ENCODE measurements at regions not wholly inside any gene's neighbourhood (a gene's known extent, or its start where the extent isn't known, plus 50 kb on each side); places are given as distances from the start of the nearest gene placed in this dataset.

- Histone ChIP-seq H3K4me3 (no peak overlapping the region), H3K4me1 (no peaks in the 10 kb centered on the region), H3K36me3 (no peaks in the 10 kb centered on the region), H3K9me3 (no peaks in the 10 kb centered on the region), H3K27me3 (no peaks in the 10 kb centered on the region), H3K27ac (no peak overlapping the region)
- intact Hi-C loops (cut with DNase I), result no loop called here
- ATAC-seq, result no peak
- no peak for DNase-seq
- no peak for TF ChIP-seq CTCF (IDR thresholded peaks at IDR 0.05)
Observed at GRCh38 chr18:35797948-35798347, 174.5 kb upstream of the RMP24 start.

- peaks cover 0 to 3% of the 10 kb centered on the region in 2 donors for H3K4me1 ChIP-seq
- no peak for ATAC-seq
- no peaks in the 10 kb centered on the region for H3K36me3 ChIP-seq
- H3K27me3 ChIP-seq, result no peaks in the 10 kb centered on the region
- no peak for TF ChIP-seq CTCF (IDR thresholded peaks at IDR 0.05)
- H3K27ac ChIP-seq, result no peak overlapping the region
- intact Hi-C loops (cut with DNase I), result no loop called here
- H3K9me3 ChIP-seq, result no peaks in the 10 kb centered on the region
- DNase-seq, result peak in 2 of 4 donors; percentile 22 to 48
- H3K4me3 ChIP-seq, result no peak overlapping the region
Observed at GRCh38 chr18:35803551-35803950, 168.9 kb upstream of the RMP24 start.

GRCh38 chr18:35804377-35804776 is 168.1 kb upstream of the RMP24 start:
- Histone ChIP-seq H3K4me1 (peaks cover 0 to 9% of the 10 kb centered on the region in 2 donors), H3K9me3 (no peaks in the 10 kb centered on the region), H3K4me3 (no peak overlapping the region), H3K36me3 (no peaks in the 10 kb centered on the region), H3K27ac (no peak overlapping the region), H3K27me3 (no peaks in the 10 kb centered on the region)
- no peak for TF ChIP-seq CTCF (IDR thresholded peaks at IDR 0.05)
- intact Hi-C loops (cut with DNase I), result no loop called here
- no peak for DNase-seq
- ATAC-seq, result no peak

- DNase-seq (no peak), ATAC-seq (no peak)
- Histone ChIP-seq H3K36me3 (no peaks in the 10 kb centered on the region), H3K9me3 (no peaks in the 10 kb centered on the region), H3K27ac (no peak overlapping the region), H3K4me1 (peaks cover 0 to 35% of the 10 kb centered on the region in 2 donors), H3K27me3 (no peaks in the 10 kb centered on the region), H3K4me3 (no peak overlapping the region)
- intact Hi-C loops (cut with DNase I), result no loop called here
- no peak for TF ChIP-seq CTCF (IDR thresholded peaks at IDR 0.05)
Observed at GRCh38 chr18:35807811-35808335, 164.6 kb upstream of the RMP24 start.

- peaks cover 0 to 35% of the 10 kb centered on the region in 2 donors for H3K4me1 ChIP-seq
- no peak for DNase-seq
- no peak for ATAC-seq
- no peaks in the 10 kb centered on the region for H3K27me3 ChIP-seq
- no peak overlapping the region for H3K4me3 ChIP-seq
- H3K27ac ChIP-seq, result peak overlapping the region in 1 of 2 donors; percentile 79
- H3K36me3 ChIP-seq, result no peaks in the 10 kb centered on the region
- intact Hi-C loops (cut with DNase I), result no loop called here
- no peak for TF ChIP-seq CTCF (IDR thresholded peaks at IDR 0.05)
- no peaks in the 10 kb centered on the region for H3K9me3 ChIP-seq
Observed at GRCh38 chr18:35808796-35809195, 163.7 kb upstream of the RMP24 start.
